H1 (cell line): ENCODE measurements at regions not wholly inside any gene's neighbourhood (a gene's known extent, or its start where the extent isn't known, plus 50 kb on each side); places are given as distances from the start of the nearest gene placed in this dataset.

ENCODE experiments used
- CEBPB ChIP-seq: IDR thresholded peaks from 2 replicates; pipeline ENCODE4 v1.6.1; 2012; ENCODE audit warnings: low read depth, low read length
- KDM1A ChIP-seq: fragments of 200-600, 300-600 bp; sonication (generic); IDR thresholded peaks from 2 replicates; pipeline ENCODE4 v1.7.1; 2016; ENCODE audit warnings: mild to moderate bottlenecking, low read length, borderline replicate concordance
- PHF8 ChIP-seq: fragments of 200-600 bp; sonication (generic); conservative IDR thresholded peaks from 2 replicates; pipeline ENCODE4 v1.7.1; 2012; ENCODE audit warnings: low read depth, mild to moderate bottlenecking, inconsistent platforms, low read length, moderate library complexity
- POLR2A ChIP-seq, 2 experiments: IDR thresholded peaks; 1 replicate in 1 of 2; 2 replicates in 1 of 2; pipeline ENCODE4 v1.6.1; 2011; ENCODE audit warnings: low read depth in 2 of 2, low read length in 2 of 2, mild to moderate bottlenecking in 2 of 2; ENCODE audit errors: control extremely low read depth in 1 of 2
- RAD21 ChIP-seq, 2 experiments: IDR thresholded peaks in 1 of 2; conservative IDR thresholded peaks in 1 of 2; 2 replicates each; pipeline ENCODE4 v1.6.1; 2011; ENCODE audit warnings: low read depth in 2 of 2, low read length in 2 of 2, improper control_type of control experiment in 1 of 2, inconsistent platforms in 1 of 2, mild to moderate bottlenecking in 1 of 2, moderate library complexity in 1 of 2
- TAF7 ChIP-seq: optimal IDR thresholded peaks from 2 replicates; pipeline ENCODE3; 2011; ENCODE audit warnings: low read depth, mild to moderate bottlenecking, inconsistent platforms, low read length, moderate library complexity, borderline replicate concordance
- TF ChIP-seq, protein P1 (sequence below): fragments of 300-600 bp; sonication (generic); IDR thresholded peaks from 2 replicates; pipeline ENCODE4 v1.7.1; 2012; ENCODE audit warnings: low read length, moderate library complexity, mild to moderate bottlenecking, inconsistent platforms; ENCODE audit not compliant: insufficient replicate concordance
- TF ChIP-seq, protein P2 (sequence below): IDR thresholded peaks from 2 replicates; pipeline ENCODE4 v1.6.1; 2011; ENCODE audit warnings: low read depth, mild to moderate bottlenecking, low read length; ENCODE audit not compliant: insufficient read depth

DNA sequence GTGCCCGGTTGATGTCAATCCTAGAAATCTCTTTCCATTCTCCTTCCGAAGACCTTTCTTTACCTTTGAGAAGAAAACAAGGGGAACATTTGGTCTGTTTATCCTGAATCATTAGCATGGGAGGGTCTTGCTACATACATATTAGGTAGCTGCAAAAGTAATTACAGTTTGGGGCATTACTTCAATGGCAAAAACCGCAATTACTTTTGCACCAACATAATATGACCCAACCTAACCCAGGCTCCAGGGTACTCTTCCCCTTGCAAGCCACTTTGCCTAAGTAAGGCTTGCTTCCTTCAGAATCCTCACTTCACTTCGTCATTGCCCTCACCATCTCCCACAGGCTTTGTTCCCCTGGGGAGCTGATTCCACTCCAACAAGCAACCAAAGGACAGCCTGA is 662.7 kb downstream of the DIAPH3 start (continued):
- TF ChIP-seq, protein P1, sequence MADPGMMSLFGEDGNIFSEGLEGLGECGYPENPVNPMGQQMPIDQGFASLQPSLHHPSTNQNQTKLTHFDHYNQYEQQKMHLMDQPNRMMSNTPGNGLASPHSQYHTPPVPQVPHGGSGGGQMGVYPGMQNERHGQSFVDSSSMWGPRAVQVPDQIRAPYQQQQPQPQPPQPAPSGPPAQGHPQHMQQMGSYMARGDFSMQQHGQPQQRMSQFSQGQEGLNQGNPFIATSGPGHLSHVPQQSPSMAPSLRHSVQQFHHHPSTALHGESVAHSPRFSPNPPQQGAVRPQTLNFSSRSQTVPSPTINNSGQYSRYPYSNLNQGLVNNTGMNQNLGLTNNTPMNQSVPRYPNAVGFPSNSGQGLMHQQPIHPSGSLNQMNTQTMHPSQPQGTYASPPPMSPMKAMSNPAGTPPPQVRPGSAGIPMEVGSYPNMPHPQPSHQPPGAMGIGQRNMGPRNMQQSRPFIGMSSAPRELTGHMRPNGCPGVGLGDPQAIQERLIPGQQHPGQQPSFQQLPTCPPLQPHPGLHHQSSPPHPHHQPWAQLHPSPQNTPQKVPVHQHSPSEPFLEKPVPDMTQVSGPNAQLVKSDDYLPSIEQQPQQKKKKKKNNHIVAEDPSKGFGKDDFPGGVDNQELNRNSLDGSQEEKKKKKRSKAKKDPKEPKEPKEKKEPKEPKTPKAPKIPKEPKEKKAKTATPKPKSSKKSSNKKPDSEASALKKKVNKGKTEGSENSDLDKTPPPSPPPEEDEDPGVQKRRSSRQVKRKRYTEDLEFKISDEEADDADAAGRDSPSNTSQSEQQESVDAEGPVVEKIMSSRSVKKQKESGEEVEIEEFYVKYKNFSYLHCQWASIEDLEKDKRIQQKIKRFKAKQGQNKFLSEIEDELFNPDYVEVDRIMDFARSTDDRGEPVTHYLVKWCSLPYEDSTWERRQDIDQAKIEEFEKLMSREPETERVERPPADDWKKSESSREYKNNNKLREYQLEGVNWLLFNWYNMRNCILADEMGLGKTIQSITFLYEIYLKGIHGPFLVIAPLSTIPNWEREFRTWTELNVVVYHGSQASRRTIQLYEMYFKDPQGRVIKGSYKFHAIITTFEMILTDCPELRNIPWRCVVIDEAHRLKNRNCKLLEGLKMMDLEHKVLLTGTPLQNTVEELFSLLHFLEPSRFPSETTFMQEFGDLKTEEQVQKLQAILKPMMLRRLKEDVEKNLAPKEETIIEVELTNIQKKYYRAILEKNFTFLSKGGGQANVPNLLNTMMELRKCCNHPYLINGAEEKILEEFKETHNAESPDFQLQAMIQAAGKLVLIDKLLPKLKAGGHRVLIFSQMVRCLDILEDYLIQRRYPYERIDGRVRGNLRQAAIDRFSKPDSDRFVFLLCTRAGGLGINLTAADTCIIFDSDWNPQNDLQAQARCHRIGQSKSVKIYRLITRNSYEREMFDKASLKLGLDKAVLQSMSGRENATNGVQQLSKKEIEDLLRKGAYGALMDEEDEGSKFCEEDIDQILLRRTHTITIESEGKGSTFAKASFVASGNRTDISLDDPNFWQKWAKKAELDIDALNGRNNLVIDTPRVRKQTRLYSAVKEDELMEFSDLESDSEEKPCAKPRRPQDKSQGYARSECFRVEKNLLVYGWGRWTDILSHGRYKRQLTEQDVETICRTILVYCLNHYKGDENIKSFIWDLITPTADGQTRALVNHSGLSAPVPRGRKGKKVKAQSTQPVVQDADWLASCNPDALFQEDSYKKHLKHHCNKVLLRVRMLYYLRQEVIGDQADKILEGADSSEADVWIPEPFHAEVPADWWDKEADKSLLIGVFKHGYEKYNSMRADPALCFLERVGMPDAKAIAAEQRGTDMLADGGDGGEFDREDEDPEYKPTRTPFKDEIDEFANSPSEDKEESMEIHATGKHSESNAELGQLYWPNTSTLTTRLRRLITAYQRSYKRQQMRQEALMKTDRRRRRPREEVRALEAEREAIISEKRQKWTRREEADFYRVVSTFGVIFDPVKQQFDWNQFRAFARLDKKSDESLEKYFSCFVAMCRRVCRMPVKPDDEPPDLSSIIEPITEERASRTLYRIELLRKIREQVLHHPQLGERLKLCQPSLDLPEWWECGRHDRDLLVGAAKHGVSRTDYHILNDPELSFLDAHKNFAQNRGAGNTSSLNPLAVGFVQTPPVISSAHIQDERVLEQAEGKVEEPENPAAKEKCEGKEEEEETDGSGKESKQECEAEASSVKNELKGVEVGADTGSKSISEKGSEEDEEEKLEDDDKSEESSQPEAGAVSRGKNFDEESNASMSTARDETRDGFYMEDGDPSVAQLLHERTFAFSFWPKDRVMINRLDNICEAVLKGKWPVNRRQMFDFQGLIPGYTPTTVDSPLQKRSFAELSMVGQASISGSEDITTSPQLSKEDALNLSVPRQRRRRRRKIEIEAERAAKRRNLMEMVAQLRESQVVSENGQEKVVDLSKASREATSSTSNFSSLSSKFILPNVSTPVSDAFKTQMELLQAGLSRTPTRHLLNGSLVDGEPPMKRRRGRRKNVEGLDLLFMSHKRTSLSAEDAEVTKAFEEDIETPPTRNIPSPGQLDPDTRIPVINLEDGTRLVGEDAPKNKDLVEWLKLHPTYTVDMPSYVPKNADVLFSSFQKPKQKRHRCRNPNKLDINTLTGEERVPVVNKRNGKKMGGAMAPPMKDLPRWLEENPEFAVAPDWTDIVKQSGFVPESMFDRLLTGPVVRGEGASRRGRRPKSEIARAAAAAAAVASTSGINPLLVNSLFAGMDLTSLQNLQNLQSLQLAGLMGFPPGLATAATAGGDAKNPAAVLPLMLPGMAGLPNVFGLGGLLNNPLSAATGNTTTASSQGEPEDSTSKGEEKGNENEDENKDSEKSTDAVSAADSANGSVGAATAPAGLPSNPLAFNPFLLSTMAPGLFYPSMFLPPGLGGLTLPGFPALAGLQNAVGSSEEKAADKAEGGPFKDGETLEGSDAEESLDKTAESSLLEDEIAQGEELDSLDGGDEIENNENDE: no peak
- TF ChIP-seq, protein P2, sequence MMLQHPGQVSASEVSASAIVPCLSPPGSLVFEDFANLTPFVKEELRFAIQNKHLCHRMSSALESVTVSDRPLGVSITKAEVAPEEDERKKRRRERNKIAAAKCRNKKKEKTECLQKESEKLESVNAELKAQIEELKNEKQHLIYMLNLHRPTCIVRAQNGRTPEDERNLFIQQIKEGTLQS: no peak
- TF ChIP-seq PHF8 (no peak), POLR2A (IDR thresholded peaks at IDR 0.05; ENCODE audit: control extremely low read depth in 1 of 2, low read depth in 2 of 2, low read length in 2 of 2) (no peak), TAF7 (no peak), KDM1A (no peak), RAD21 (IDR thresholded peaks at IDR 0.05 in 1 of 2, conservative IDR thresholded peaks at IDR 0.05 in 1 of 2; ENCODE audit: low read depth in 2 of 2, low read length in 2 of 2) (no peak), CEBPB (no peak)
